ENCODE measurements at regions not wholly inside any gene's neighbourhood (a gene's known extent, or its start where the extent isn't known, plus 50 kb on each side); places are given as distances from the start of the nearest gene placed in this dataset.

- TF ChIP-seq EZH2 (IDR thresholded peaks at IDR 0.05; ENCODE audit: borderline replicate concordance, low read length) (no peak), CTCF (conservative IDR thresholded peaks at IDR 0.05 in 1 of 2, IDR thresholded peaks at IDR 0.05 in 1 of 2; ENCODE audit: extremely low read depth in 1 of 2, insufficient read depth in 1 of 2, low read depth in 1 of 2, low read length in 2 of 2) (no peak)
These were observed 107.5 kb downstream of the KLF12 start for GRCh38 chr13:74026753-74027152.

Data from mammary epithelial cell (primary cell).